Glomerular endothelial cell (primary cell): ENCODE measurements at regions not wholly inside any gene's neighbourhood (a gene's known extent, or its start where the extent isn't known, plus 50 kb on each side); places are given as distances from the start of the nearest gene placed in this dataset.
"Not testable (repeated sequence)": the region's sequence is repeated elsewhere in the genome, so short reads cannot be mapped to it uniquely, and the experiment has no call there.

Experiments used
- DNase-seq: peaks from one replicate; pipeline ENCODE4 v3.0.0-alpha.2; 2011; ENCODE audit warnings: low read depth, low spot score; ENCODE audit errors: extremely low read depth

- DNase-seq = no peak
Observed at GRCh38 chr16:54739381-54739780, 191.3 kb upstream of the IRX5 start.

- no peak for DNase-seq
Observed at GRCh38 chr16:54734156-54734555, 196.5 kb upstream of the IRX5 start.

- not testable (repeated sequence) for DNase-seq
Observed at GRCh38 chr16:54727696-54728095, 203.0 kb upstream of the IRX5 start.

- DNase-seq = no peak
Observed at GRCh38 chr16:54724346-54724925, 206.2 kb upstream of the IRX5 start.

- DNase-seq = no peak
Observed at GRCh38 chr16:54722210-54722676, 208.4 kb upstream of the IRX5 start.

- DNase-seq = no peak
Observed at GRCh38 chr16:54720259-54720658, 210.4 kb upstream of the IRX5 start.

GRCh38 chr16:54719624-54720023 lies 211.0 kb upstream of the IRX5 start:
- no peak for DNase-seq

GRCh38 chr16:54718376-54718775 lies 212.3 kb upstream of the IRX5 start:
- DNase-seq = no peak

- DNase-seq = no peak
Observed at GRCh38 chr16:54715011-54715410, 215.7 kb upstream of the IRX5 start.

- DNase-seq = no peak
Observed at GRCh38 chr16:54712866-54713265, 217.8 kb upstream of the IRX5 start.

- DNase-seq = no peak
Observed at GRCh38 chr16:54707813-54708212, 222.9 kb upstream of the IRX5 start.

- DNase-seq = no peak
Observed at GRCh38 chr16:54706406-54706805, 224.3 kb upstream of the IRX5 start.

- DNase-seq = no peak
Observed at GRCh38 chr16:54703339-54703738, 227.3 kb upstream of the IRX5 start.

- DNase-seq = no peak
Observed at GRCh38 chr16:54699656-54700055, 231.0 kb upstream of the IRX5 start.

GRCh38 chr16:54697677-54698076 lies 233.0 kb upstream of the IRX5 start:
- no peak for DNase-seq

GRCh38 chr16:54696970-54697369 lies 233.7 kb upstream of the IRX5 start:
- DNase-seq = no peak

- no peak for DNase-seq
Observed at GRCh38 chr16:54696522-54696921, 234.1 kb upstream of the IRX5 start.

- DNase-seq = no peak
Observed at GRCh38 chr16:54694651-54695050, 236.0 kb upstream of the IRX5 start.

- DNase-seq = no peak
Observed at GRCh38 chr16:54693864-54694263, 236.8 kb upstream of the IRX5 start.

- DNase-seq = no peak
Observed at GRCh38 chr16:54690710-54691109, 240.0 kb upstream of the IRX5 start.

GRCh38 chr16:54690306-54690705 lies 240.4 kb upstream of the IRX5 start:
- no peak for DNase-seq

GRCh38 chr16:54689072-54689865 lies 241.4 kb upstream of the IRX5 start:
- DNase-seq = no peak
